OCI-LY7 (cell line): ENCODE measurements at regions not wholly inside any gene's neighbourhood (a gene's known extent, or its start where the extent isn't known, plus 50 kb on each side); places are given as distances from the start of the nearest gene placed in this dataset.
A peak's percentile ranks its signal among the peaks of the same experiment; 100 is the strongest.

ENCODE experiments used
- BruUV-seq: library from RNA; stranded (reverse); fragments of 400-500 nt; replicated peaks from 2 replicates; lab custom pipeline; 2021; lab: Mats Ljungman, UMichigan
- CTCF ChIA-PET: fragments of 300-600 bp; sonication (Branson Sonifier 250); formaldehyde crosslinking; loops from one replicate; lab custom pipeline; 2022; ENCODE audit warnings: antibody characterized with exemption; ENCODE audit not compliant: unreplicated experiment; lab: Charles Lee
- POLR2A ChIA-PET: fragments of 300-600 bp; sonication (Branson Sonifier 250); formaldehyde crosslinking; loops from one replicate; lab custom pipeline; 2022; ENCODE audit warnings: antibody characterized with exemption; lab: Charles Lee
- DNase-seq: peaks from one replicate; pipeline ENCODE4 v3.0.0-alpha.2; 2015; ENCODE audit warnings: low spot score
- H2AFZ ChIP-seq: fragments of 200-600 bp; sonication (generic), shearing (Covaris generic); 2 replicates; pipeline ENCODE4 v1.6.1; 2014; ENCODE audit warnings: mild to moderate bottlenecking, antibody characterized with exemption, low read length, moderate library complexity
- H3K27ac ChIP-seq: fragments of 200-600 bp; sonication (generic); 2 replicates; pipeline ENCODE4 v1.5.1; 2014; ENCODE audit warnings: mixed run types, low read depth, mild to moderate bottlenecking, moderate library complexity, low read length, inconsistent platforms; ENCODE audit not compliant: poor library complexity, severe bottlenecking
- H3K36me3 ChIP-seq: fragments of 200-600 bp; sonication (generic); 2 replicates; pipeline ENCODE4 v1.6.1; 2014; ENCODE audit warnings: mild to moderate bottlenecking, antibody characterized with exemption, low read length, moderate library complexity, mixed read lengths; ENCODE audit not compliant: insufficient read depth
- H3K4me1 ChIP-seq: fragments of 200-600 bp; sonication (generic); 2 replicates; pipeline ENCODE4 v1.5.1; 2014; ENCODE audit warnings: mild to moderate bottlenecking, low read length; ENCODE audit not compliant: insufficient read depth, poor library complexity, severe bottlenecking
- H3K4me2 ChIP-seq: fragments of 200-600 bp; sonication (generic); 2 replicates; pipeline ENCODE4 v1.6.1; 2014; ENCODE audit warnings: mild to moderate bottlenecking, low read length
- H3K4me3 ChIP-seq: fragments of 200-600 bp; sonication (generic); 2 replicates; pipeline ENCODE4 v1.5.1; 2014; ENCODE audit warnings: mild to moderate bottlenecking, low read depth, low read length; ENCODE audit not compliant: poor library complexity, severe bottlenecking
- H3K79me2 ChIP-seq: fragments of 200-600 bp; sonication (generic); 2 replicates; pipeline ENCODE4 v1.6.1; 2016; ENCODE audit warnings: low read depth, mild to moderate bottlenecking, low read length, moderate library complexity, mixed read lengths; ENCODE audit not compliant: insufficient read depth
- H3K9me2 ChIP-seq: fragments of 200-600 bp; sonication (generic); 2 replicates; pipeline ENCODE4 v1.6.1; 2016; ENCODE audit warnings: mild to moderate bottlenecking, low read length, mixed read lengths; ENCODE audit not compliant: insufficient read depth
- H3K9me3 ChIP-seq: fragments of 200-600 bp; sonication (generic); 2 replicates; pipeline ENCODE4 v1.6.1; 2014; ENCODE audit warnings: mild to moderate bottlenecking, mixed run types, low read length, mixed read lengths
- H4K20me1 ChIP-seq: fragments of 200-600 bp; sonication (generic); 2 replicates; pipeline ENCODE4 v1.6.1; 2014; ENCODE audit warnings: mild to moderate bottlenecking, antibody characterized with exemption, low read length, moderate library complexity, mixed read lengths; ENCODE audit not compliant: insufficient read depth
- CTCF ChIP-seq: fragments of 200-600 bp; sonication (generic); conservative IDR thresholded peaks from 2 replicates; pipeline ENCODE4 v1.5.1; 2014; ENCODE audit warnings: mild to moderate bottlenecking, antibody characterized with exemption, low read length, moderate library complexity, mixed read lengths
- EZH2phosphoT487 ChIP-seq: fragments of 200-600 bp; sonication (generic); IDR thresholded peaks from 2 replicates; pipeline ENCODE4 v1.6.1; 2018; ENCODE audit warnings: low read depth, borderline replicate concordance, mild to moderate bottlenecking, mixed run types, antibody characterized with exemption, low read length, moderate library complexity, mixed read lengths
- intact Hi-C: fragments of 100-400 bp; cut with micrococcal nuclease; formaldehyde crosslinking; loops from one replicate; pipeline ENCODE4 v1.10.0; 2022; ENCODE audit not compliant: unreplicated experiment

- Histone ChIP-seq H3K4me1 (peaks cover 49% of the 10 kb centered on the region), H3K9me3 (no peaks in the 10 kb centered on the region), H3K36me3 (no peaks in the 10 kb centered on the region), H4K20me1 (no peaks in the 10 kb centered on the region), H3K4me3 (peak overlapping the region; percentile 56), H3K4me2 (peak overlapping the region; percentile 92), H3K79me2 (no peaks in the 10 kb centered on the region), H2AFZ (peak overlapping the region; percentile 80; the same call in 1 of the 2 replicates), H3K27ac (peak overlapping the region; percentile 91), H3K9me2 (no peaks in the 10 kb centered on the region)
- no peak for TF ChIP-seq EZH2phosphoT487
- TF ChIP-seq CTCF = no peak
- DNase-seq = peak; percentile 84
- POLR2A ChIA-PET = interaction anchor here (0.6 to 3.8 kb wide), 11 partner anchors 8 to 1034 kb away, joined by 3 to 28 read pairs (median 4); no protein-coding TSS in a partner anchor
- CTCF ChIA-PET = interaction anchor here (1.1 to 2.4 kb wide), 4 partner anchors 19 to 368 kb away, joined by 3 to 12 read pairs (median 5); no protein-coding TSS in a partner anchor
- BruUV-seq = no TSS peak
- intact Hi-C loops = loop anchor here (1.0 to 2.0 kb wide), 9 partner anchors 36 to 366 kb away; partner anchors contain the start of genes NEDD9 and TMEM170B
Measured at GRCh38 chr6:11460837-11461661, 76.5 kb upstream of the TMEM170B start.

GRCh38 chr6:11460001-11460668 is 77.4 kb upstream of the TMEM170B start:
- no peaks in the 10 kb centered on the region for H3K9me2 ChIP-seq
- H3K4me2 ChIP-seq = peak overlapping the region; percentile 92
- ChIA-PET POLR2A (interaction anchor here (0.6 to 3.8 kb wide), 20 partner anchors 9 to 520 kb away, joined by 3 to 28 read pairs (median 4); no protein-coding TSS in a partner anchor), CTCF (interaction anchor here (1.1 to 2.4 kb wide), 5 partner anchors 19 to 367 kb away, joined by 3 to 12 read pairs (median 4); no protein-coding TSS in a partner anchor)
- intact Hi-C loops = loop anchor here (1.0 to 2.0 kb wide), 6 partner anchors 37 to 365 kb away; partner anchors contain the start of genes NEDD9 and TMEM170B
- H3K9me3 ChIP-seq = no peaks in the 10 kb centered on the region
- TF ChIP-seq EZH2phosphoT487 (no peak), CTCF (peak; percentile 68)
- peak overlapping the region; percentile 56 for H3K4me3 ChIP-seq
- no peaks in the 10 kb centered on the region for H4K20me1 ChIP-seq
- H2AFZ ChIP-seq = peak overlapping the region; percentile 80
- no peaks in the 10 kb centered on the region for H3K79me2 ChIP-seq
- H3K27ac ChIP-seq = peak overlapping the region; percentile 91
- H3K4me1 ChIP-seq = peaks cover 49% of the 10 kb centered on the region
- BruUV-seq = no TSS peak
- DNase-seq = peak; percentile 56
- no peaks in the 10 kb centered on the region for H3K36me3 ChIP-seq
